ENCODE measurements at regions not wholly inside any gene's neighbourhood (a gene's known extent, or its start where the extent isn't known, plus 50 kb on each side); places are given as distances from the start of the nearest gene placed in this dataset.
"Not testable (repeated sequence)": the region's sequence is repeated elsewhere in the genome, so short reads cannot be mapped to it uniquely, and the experiment has no call there.

- no peak for TF ChIP-seq CTCF (IDR thresholded peaks at IDR 0.05; ENCODE audit: insufficient read depth, low read depth, low read length)
- H3K4me3 ChIP-seq (ENCODE audit: low read depth, low read length): no peak overlapping the region
- ChIA-PET POLR2A (no interaction called here), CTCF (no interaction called here)
- DNase-seq (ENCODE audit: low read depth): no peak
- H3K27me3 ChIP-seq (ENCODE audit: control insufficient read depth, insufficient read depth, low read length): no peaks in the 10 kb centered on the region
- H3K36me3 ChIP-seq (ENCODE audit: control insufficient read depth, insufficient read depth, low read length): no peaks in the 10 kb centered on the region
Measured at GRCh38 chr3:181329024-181329423, 339.5 kb upstream of the DNAJC19 start.

GRCh38 chr3:181328346-181328745 is 338.8 kb upstream of the DNAJC19 start:
- TF ChIP-seq CTCF (IDR thresholded peaks at IDR 0.05; ENCODE audit: insufficient read depth, low read depth, low read length): no peak
- no peak overlapping the region for H3K4me3 ChIP-seq (ENCODE audit: low read depth, low read length)
- H3K36me3 ChIP-seq (ENCODE audit: control insufficient read depth, insufficient read depth, low read length): no peaks in the 10 kb centered on the region
- CTCF ChIA-PET: no interaction called here
- no peaks in the 10 kb centered on the region for H3K27me3 ChIP-seq (ENCODE audit: control insufficient read depth, insufficient read depth, low read length)
- no peak for DNase-seq (ENCODE audit: low read depth)
- POLR2A ChIA-PET: no interaction called here

GRCh38 chr3:181327349-181327748 is 337.8 kb upstream of the DNAJC19 start:
- no peak for DNase-seq (ENCODE audit: low read depth)
- CTCF ChIA-PET: no interaction called here

GRCh38 chr3:181326637-181327223 is 337.2 kb upstream of the DNAJC19 start:
- ChIA-PET CTCF (no interaction called here), POLR2A (no interaction called here)
- no peak for DNase-seq (ENCODE audit: low read depth)
- no peak for TF ChIP-seq CTCF (IDR thresholded peaks at IDR 0.05; ENCODE audit: insufficient read depth, low read depth, low read length)
- Histone ChIP-seq H3K27me3 (ENCODE audit: control insufficient read depth, insufficient read depth, low read length) (no peaks in the 10 kb centered on the region), H3K36me3 (ENCODE audit: control insufficient read depth, insufficient read depth, low read length) (no peaks in the 10 kb centered on the region), H3K4me3 (ENCODE audit: low read depth, low read length) (no peak overlapping the region)

More at GRCh38 chr3:181327349-181327748, 337.8 kb upstream of the DNAJC19 start:
- Histone ChIP-seq H3K36me3 (ENCODE audit: control insufficient read depth, insufficient read depth, low read length) (no peaks in the 10 kb centered on the region), H3K27me3 (ENCODE audit: control insufficient read depth, insufficient read depth, low read length) (no peaks in the 10 kb centered on the region), H3K4me3 (ENCODE audit: low read depth, low read length) (no peak overlapping the region)
- TF ChIP-seq CTCF (IDR thresholded peaks at IDR 0.05; ENCODE audit: insufficient read depth, low read depth, low read length): no peak
- POLR2A ChIA-PET: no interaction called here

GRCh38 chr3:181324516-181324915 is 335.0 kb upstream of the DNAJC19 start:
- POLR2A ChIA-PET; H3K27me3 ChIP-seq (ENCODE audit: control insufficient read depth, insufficient read depth, low read length); H3K4me3 ChIP-seq (ENCODE audit: low read depth, low read length); H3K36me3 ChIP-seq (ENCODE audit: control insufficient read depth, insufficient read depth, low read length); DNase-seq (ENCODE audit: low read depth); CTCF ChIA-PET: not testable (repeated sequence)

GRCh38 chr3:181318321-181318720 is 328.8 kb upstream of the DNAJC19 start:
- DNase-seq (ENCODE audit: low read depth): no peak
- ChIA-PET CTCF (no interaction called here), POLR2A (no interaction called here)
- Histone ChIP-seq H3K27me3 (ENCODE audit: control insufficient read depth, insufficient read depth, low read length) (no peaks in the 10 kb centered on the region), H3K36me3 (ENCODE audit: control insufficient read depth, insufficient read depth, low read length) (no peaks in the 10 kb centered on the region), H3K4me3 (ENCODE audit: low read depth, low read length) (no peak overlapping the region)
- no peak for TF ChIP-seq CTCF (IDR thresholded peaks at IDR 0.05; ENCODE audit: insufficient read depth, low read depth, low read length)
